ENCODE measurements at regions not wholly inside any gene's neighbourhood (a gene's known extent, or its start where the extent isn't known, plus 50 kb on each side); places are given as distances from the start of the nearest gene placed in this dataset.

DNA sequence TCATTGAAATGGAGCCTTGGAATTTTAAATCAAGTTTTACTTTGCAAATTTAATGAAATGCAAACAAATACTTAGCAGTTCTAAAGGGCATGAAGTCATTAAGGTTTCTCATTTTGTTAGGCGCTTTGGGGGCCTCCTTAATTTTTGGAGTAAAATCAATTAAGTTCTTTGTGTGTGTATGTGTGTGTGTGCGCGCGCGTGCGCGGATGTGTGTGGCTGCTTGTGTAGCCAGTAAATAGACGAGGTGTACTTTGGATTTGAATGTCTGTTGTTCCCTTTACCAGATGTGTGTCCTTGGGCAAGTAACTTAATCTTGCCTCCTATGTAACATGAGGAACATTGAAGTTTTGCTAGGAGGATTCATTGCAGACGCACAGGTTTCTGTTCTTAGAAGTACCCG lies 1051.4 kb upstream of the EEF2KMT start:
- TF ChIP-seq ISL2 (CRISPR knock-in tag; IDR thresholded peaks at IDR 0.05): no peak
- TF ChIP-seq CBX5 (CRISPR knock-in tag; IDR thresholded peaks at IDR 0.05; ENCODE audit: borderline replicate concordance): no peak

Measured in HepG2 (cell line).